IgD-negative memory B cell (primary cell): ENCODE measurements at regions not wholly inside any gene's neighbourhood (a gene's known extent, or its start where the extent isn't known, plus 50 kb on each side); places are given as distances from the start of the nearest gene placed in this dataset.

ENCODE experiments used
- H3K27ac Mint-ChIP-seq, 3 donors: one replicate each; pipeline ENCODE4 v1.8.0; 2020 to 2022; ENCODE audit warnings: mild to moderate bottlenecking in 3 of 3, mixed read lengths in 3 of 3, moderate library complexity in 1 of 3
- H3K27me3 Mint-ChIP-seq: one replicate; pipeline ENCODE4 v1.8.0; 2021; ENCODE audit warnings: mixed read lengths
- H3K36me3 Mint-ChIP-seq: one replicate; pipeline ENCODE4 v1.8.0; 2020; ENCODE audit warnings: mild to moderate bottlenecking, mixed read lengths
- H3K4me1 Mint-ChIP-seq, 3 donors: one replicate each; pipeline ENCODE4 v1.8.0; 2020 to 2022; ENCODE audit warnings: mixed read lengths in 3 of 3, mild to moderate bottlenecking in 1 of 3
- H3K4me3 Mint-ChIP-seq, 4 donors: one replicate each; pipeline ENCODE4 v1.8.0; 2020 to 2022; ENCODE audit warnings: mild to moderate bottlenecking in 4 of 4, mixed read lengths in 4 of 4, moderate library complexity in 3 of 4
- H3K9me3 Mint-ChIP-seq, 3 donors: one replicate each; pipeline ENCODE4 v1.8.0; 2020 to 2021; ENCODE audit warnings: mixed read lengths in 3 of 3, mild to moderate bottlenecking in 1 of 3

GRCh38 chr18:46301571-46301970 is 197.4 kb downstream of the HAUS1 start:
- no peak overlapping the region for H3K4me3 Mint-ChIP-seq
- H3K27ac Mint-ChIP-seq, result no peak overlapping the region
- peaks cover 0 to 2% (median 0%) of the 10 kb centered on the region in 3 donors for H3K4me1 Mint-ChIP-seq
- H3K9me3 Mint-ChIP-seq, result peaks cover 0 to 9% (median 5%) of the 10 kb centered on the region in 3 donors
- H3K36me3 Mint-ChIP-seq, result peaks cover 2% of the 10 kb centered on the region
- H3K27me3 Mint-ChIP-seq, result peaks cover 12% of the 10 kb centered on the region

DNA sequence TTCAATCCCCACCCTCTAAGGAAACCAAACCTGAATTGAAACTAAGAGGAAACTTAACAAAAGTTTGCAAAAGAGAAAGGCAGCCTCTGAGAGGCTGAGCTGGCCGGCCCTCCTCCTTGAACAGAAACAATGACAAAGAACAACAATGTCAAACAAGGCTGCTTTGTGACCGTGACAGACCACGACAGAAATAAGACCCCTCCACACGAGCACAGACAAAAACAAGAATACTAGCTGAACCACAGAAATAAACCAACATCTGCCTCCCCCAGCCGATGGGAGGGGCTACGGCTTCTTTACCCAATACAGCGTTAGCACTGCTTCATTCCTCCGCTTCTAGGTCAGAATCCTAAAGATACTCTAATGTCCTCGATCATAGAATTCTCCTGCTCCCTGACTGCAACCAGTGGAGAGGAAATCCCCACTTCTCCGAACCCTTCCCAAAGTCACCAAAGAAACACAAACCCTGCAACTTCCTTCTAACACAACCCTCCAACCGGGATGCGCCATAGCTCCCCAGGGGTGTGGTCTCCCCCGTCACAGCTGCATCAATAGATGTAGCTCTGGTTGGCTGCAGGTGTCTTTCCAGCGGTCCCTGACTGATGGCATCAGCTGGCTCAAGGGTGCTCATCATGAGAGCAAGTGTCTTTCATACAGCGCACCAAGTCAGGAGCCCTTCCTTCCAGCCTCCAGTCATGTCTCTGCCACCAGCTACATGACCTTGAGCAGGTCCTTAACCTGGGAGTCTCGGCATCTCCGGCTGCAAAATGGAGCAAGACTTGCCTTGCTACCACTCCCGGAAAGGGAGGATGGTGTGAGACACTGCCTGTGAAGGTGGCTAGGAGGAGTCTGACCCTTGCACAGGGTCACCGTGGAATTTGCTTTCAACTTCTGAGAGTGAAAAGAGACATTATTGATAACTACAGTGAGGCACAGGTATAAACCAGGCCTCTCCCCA is 198.6 kb downstream of the HAUS1 start:
- peak overlapping the region in 1 of 3 donors; percentile 26 for H3K27ac Mint-ChIP-seq
- H3K27me3 Mint-ChIP-seq, result peaks cover 12% of the 10 kb centered on the region
- H3K36me3 Mint-ChIP-seq, result peaks cover 2% of the 10 kb centered on the region
- peak overlapping the region in 1 of 4 donors; percentile 63 for H3K4me3 Mint-ChIP-seq
- peaks cover 0 to 9% (median 5%) of the 10 kb centered on the region in 3 donors for H3K9me3 Mint-ChIP-seq
- peaks cover 0 to 2% (median 0%) of the 10 kb centered on the region in 3 donors for H3K4me1 Mint-ChIP-seq

DNA sequence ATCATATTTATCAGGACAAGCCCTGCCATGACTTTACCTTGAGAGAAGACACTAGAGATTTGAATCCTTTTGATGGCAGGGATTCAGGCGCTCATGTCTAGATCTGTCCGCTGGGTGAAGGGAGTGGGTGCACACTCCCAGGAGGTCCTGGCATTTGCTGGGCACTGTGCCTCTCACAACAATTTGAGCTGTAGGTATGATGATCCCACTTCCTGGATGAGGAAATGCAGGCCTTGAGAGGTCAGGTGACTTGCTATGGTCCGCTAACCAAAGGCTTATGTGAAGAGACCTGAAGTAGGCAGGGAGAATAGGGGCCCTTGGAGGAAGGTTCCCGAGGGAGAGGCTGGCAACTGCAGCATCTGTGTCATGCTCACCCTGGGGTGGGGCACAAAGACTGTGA is 206.1 kb downstream of the HAUS1 start:
- Mint-ChIP-seq H3K9me3 (peaks cover 0 to 9% (median 5%) of the 10 kb centered on the region in 3 donors), H3K27ac (no peak overlapping the region), H3K36me3 (peaks cover 2% of the 10 kb centered on the region), H3K4me1 (peaks cover 0 to 1% (median 0%) of the 10 kb centered on the region in 3 donors), H3K27me3 (peaks cover 3% of the 10 kb centered on the region), H3K4me3 (no peak overlapping the region)

DNA sequence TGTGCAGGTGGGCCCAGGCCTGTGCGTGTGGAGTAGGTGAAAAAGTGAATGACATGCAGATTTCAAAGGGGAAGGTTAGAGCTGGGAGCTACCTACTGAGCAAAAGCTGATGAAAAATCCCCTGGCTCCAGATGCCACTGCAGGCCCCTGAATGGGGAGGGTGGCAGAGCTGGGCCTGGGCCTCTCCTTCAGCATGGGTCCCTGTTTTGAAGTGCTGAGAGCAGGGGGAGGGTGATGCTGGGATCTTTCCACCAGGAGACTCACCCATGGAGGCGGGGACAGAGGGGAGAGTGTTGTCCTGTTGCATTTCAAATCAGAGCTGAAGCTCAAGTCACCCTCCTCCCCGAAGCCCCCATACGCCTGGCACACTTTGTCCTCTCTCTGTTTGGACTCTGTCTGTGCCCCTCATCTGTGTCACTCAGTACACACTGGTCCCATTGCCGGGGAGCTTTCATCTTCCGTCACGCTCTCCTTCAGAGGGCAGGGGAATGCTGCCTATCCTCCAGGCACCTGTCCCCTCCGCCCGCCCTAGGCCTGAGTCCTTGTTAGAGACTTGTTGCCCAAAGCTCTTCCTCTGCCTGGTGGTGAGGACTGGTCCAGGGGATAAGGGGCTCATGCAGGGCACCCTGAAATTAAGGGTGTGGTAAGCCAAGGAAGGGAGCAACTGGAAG is 206.6 kb downstream of the HAUS1 start:
- peaks cover 0 to 1% (median 0%) of the 10 kb centered on the region in 3 donors for H3K4me1 Mint-ChIP-seq
- H3K27me3 Mint-ChIP-seq, result no peaks in the 10 kb centered on the region
- peaks cover 0 to 5% (median 5%) of the 10 kb centered on the region in 3 donors for H3K9me3 Mint-ChIP-seq
- H3K4me3 Mint-ChIP-seq, result no peak overlapping the region
- H3K27ac Mint-ChIP-seq, result peak overlapping the region in 1 of 3 donors; percentile 18
- H3K36me3 Mint-ChIP-seq, result peaks cover 2% of the 10 kb centered on the region

DNA sequence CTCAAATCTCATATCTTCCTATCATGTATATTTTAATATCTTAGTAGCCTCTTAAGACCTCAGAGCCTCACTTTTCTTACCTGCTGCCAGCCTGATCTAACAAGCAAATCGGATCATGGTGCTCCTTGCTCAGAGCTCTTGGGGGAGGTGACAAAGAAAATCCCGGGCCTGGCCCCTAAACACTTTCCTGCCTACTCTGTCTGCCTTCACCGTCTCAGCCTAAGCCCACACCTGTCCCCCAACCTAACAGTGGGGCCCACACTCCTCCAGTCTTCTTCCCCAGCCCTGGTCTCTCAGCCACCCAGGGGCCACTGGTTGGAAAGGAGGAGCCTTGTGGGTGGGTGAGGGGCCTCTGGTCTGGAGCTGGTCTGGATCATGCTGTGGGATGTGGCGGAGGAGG is 207.3 kb downstream of the HAUS1 start:
- Mint-ChIP-seq H3K27me3 (no peaks in the 10 kb centered on the region), H3K4me1 (peaks cover 0 to 1% (median 0%) of the 10 kb centered on the region in 3 donors), H3K4me3 (no peak overlapping the region), H3K27ac (no peak overlapping the region), H3K9me3 (peaks cover 0 to 2% (median 0%) of the 10 kb centered on the region in 3 donors), H3K36me3 (peaks cover 2% of the 10 kb centered on the region)

DNA sequence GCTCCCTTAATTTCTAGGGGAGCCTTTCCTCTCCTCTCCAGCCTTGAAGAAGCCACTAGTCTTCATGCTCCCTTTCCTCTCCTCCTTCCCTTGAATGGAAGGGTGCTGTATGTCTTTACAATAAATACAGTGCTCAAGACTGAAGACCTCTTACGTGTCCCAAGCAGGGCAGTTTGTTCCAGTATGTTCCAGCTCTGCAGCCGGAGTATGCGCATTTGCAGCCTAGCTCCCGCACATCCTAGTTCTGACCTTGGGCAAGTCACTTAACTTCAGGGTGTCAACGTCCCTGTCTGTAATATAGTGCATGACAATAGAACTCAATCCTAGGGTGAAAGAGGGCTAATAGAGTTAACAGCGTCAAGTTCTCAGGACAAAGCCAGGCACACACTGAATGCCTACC is 208.0 kb downstream of the HAUS1 start:
- Mint-ChIP-seq H3K4me1 (peaks cover 0 to 1% (median 0%) of the 10 kb centered on the region in 3 donors), H3K27me3 (no peaks in the 10 kb centered on the region), H3K4me3 (no peak overlapping the region), H3K9me3 (peaks cover 0 to 2% (median 0%) of the 10 kb centered on the region in 3 donors), H3K36me3 (peaks cover 2% of the 10 kb centered on the region), H3K27ac (no peak overlapping the region)

GRCh38 chr18:46313521-46313920 is 209.3 kb downstream of the HAUS1 start:
- H3K27me3 Mint-ChIP-seq, result peaks cover 2% of the 10 kb centered on the region
- H3K4me3 Mint-ChIP-seq, result no peak overlapping the region
- H3K36me3 Mint-ChIP-seq, result peaks cover 4% of the 10 kb centered on the region
- H3K4me1 Mint-ChIP-seq, result peaks cover 0 to 1% (median 0%) of the 10 kb centered on the region in 3 donors
- H3K9me3 Mint-ChIP-seq, result peaks cover 0 to 2% (median 0%) of the 10 kb centered on the region in 3 donors
- no peak overlapping the region for H3K27ac Mint-ChIP-seq

GRCh38 chr18:46314011-46314410 is 209.8 kb downstream of the HAUS1 start:
- Mint-ChIP-seq H3K27me3 (peaks cover 2% of the 10 kb centered on the region), H3K4me1 (peaks cover 0 to 1% (median 0%) of the 10 kb centered on the region in 3 donors), H3K9me3 (peaks cover 0 to 2% (median 0%) of the 10 kb centered on the region in 3 donors), H3K36me3 (peaks cover 4% of the 10 kb centered on the region), H3K4me3 (no peak overlapping the region), H3K27ac (no peak overlapping the region)

DNA sequence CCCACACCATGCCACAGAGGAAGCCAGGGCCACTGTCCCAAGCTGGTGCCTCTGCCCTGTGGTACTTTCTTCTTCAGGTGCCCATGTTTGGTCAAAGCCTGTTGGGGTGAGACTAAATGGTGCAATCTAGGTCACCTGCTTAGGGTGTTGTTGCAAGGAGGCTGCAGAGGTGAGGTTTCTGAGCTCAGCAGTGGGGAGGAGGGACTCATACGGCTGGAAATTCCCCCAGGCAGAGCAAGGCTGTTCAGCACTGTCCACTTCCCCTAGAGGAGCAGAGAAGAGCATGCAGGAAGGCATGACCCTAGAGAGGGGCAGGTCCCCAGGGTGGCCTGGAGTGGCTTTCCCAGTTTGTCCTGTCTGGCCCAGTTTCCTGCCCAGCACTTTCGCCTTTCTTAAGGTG is 211.0 kb downstream of the HAUS1 start:
- peaks cover 4% of the 10 kb centered on the region for H3K36me3 Mint-ChIP-seq
- no peak overlapping the region for H3K27ac Mint-ChIP-seq
- H3K4me1 Mint-ChIP-seq, result peaks cover 0 to 1% (median 0%) of the 10 kb centered on the region in 3 donors
- H3K4me3 Mint-ChIP-seq, result no peak overlapping the region
- peaks cover 2% of the 10 kb centered on the region for H3K27me3 Mint-ChIP-seq
- H3K9me3 Mint-ChIP-seq, result peaks cover 0 to 2% (median 0%) of the 10 kb centered on the region in 3 donors

DNA sequence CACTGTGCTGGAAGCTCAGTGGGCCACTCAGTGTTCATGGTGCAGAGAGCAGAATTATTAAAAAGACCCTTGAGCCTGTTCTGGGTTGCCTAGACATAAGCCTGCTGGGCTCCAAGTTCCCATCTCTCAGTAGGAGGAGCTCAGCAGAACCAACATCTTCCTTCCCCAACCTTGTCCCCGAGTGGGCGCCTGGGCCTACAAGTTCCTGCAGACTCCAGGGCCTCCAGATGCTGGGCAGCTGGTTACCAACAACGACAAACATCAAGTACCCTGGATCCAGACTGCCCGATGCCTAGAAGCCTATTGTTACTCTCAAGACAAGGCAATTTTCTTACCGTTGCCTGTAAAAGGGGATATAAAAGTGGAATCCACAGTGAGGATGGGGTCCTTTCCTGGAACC is 214.2 kb downstream of the HAUS1 start:
- Mint-ChIP-seq H3K27ac (no peak overlapping the region), H3K27me3 (peaks cover 2% of the 10 kb centered on the region)

GRCh38 chr18:46319783-46320182 is 215.6 kb downstream of the HAUS1 start:
- H3K36me3 Mint-ChIP-seq, result peaks cover 3% of the 10 kb centered on the region
- no peaks in the 10 kb centered on the region for H3K9me3 Mint-ChIP-seq
- no peak overlapping the region for H3K4me3 Mint-ChIP-seq
- H3K27ac Mint-ChIP-seq, result no peak overlapping the region
- peaks cover 0 to 10% (median 2%) of the 10 kb centered on the region in 3 donors for H3K4me1 Mint-ChIP-seq
- H3K27me3 Mint-ChIP-seq, result peaks cover 2% of the 10 kb centered on the region

More for the DNA sequence above, 214.2 kb downstream of the HAUS1 start:
- Mint-ChIP-seq H3K4me3 (no peak overlapping the region), H3K4me1 (peaks cover 0 to 2% (median 0%) of the 10 kb centered on the region in 3 donors), H3K36me3 (peaks cover 2% of the 10 kb centered on the region), H3K9me3 (no peaks in the 10 kb centered on the region)

- Mint-ChIP-seq H3K9me3 (peaks cover 0 to under 1% (median 0%) of the 10 kb centered on the region in 3 donors), H3K4me1 (peaks cover 0 to 11% (median 2%) of the 10 kb centered on the region in 3 donors), H3K27me3 (peaks cover 2% of the 10 kb centered on the region), H3K4me3 (no peak overlapping the region), H3K27ac (no peak overlapping the region), H3K36me3 (peaks cover 4% of the 10 kb centered on the region)
Observed at GRCh38 chr18:46320297-46320696, 216.1 kb downstream of the HAUS1 start.

- peaks cover 4% of the 10 kb centered on the region for H3K36me3 Mint-ChIP-seq
- H3K27me3 Mint-ChIP-seq, result peaks cover 2% of the 10 kb centered on the region
- no peak overlapping the region for H3K4me3 Mint-ChIP-seq
- H3K27ac Mint-ChIP-seq, result no peak overlapping the region
- H3K4me1 Mint-ChIP-seq, result peaks cover 0 to 11% (median 2%) of the 10 kb centered on the region in 3 donors
- H3K9me3 Mint-ChIP-seq, result peaks cover 0 to 4% (median 0%) of the 10 kb centered on the region in 3 donors
Observed at GRCh38 chr18:46320928-46321711, 216.9 kb downstream of the HAUS1 start.

DNA sequence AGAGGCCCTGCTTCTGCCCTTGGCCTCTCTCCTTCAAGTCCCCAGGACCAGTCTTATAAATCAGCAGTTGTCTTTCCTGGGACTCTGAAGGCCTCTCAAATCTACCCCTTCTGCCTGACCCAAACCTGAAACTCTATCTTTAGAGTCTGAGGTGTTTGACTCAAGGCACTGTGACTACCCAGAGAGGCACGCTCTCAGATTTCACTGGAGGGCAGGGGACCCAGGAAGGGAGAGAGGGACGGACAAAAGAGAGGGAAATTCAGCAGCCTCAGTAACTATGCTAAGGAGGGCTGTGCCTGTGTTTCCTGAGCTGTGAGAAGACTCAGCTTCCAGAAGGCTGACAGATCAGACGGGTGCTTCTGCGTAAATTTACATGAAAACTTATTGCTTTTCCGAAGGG is 217.8 kb downstream of the HAUS1 start:
- peaks cover 0 to 4% (median 0%) of the 10 kb centered on the region in 3 donors for H3K9me3 Mint-ChIP-seq

More for the DNA sequence above, 217.8 kb downstream of the HAUS1 start:
- Mint-ChIP-seq H3K4me3 (no peak overlapping the region), H3K36me3 (peaks cover 4% of the 10 kb centered on the region), H3K27ac (no peak overlapping the region), H3K4me1 (peaks cover 0 to 11% (median 2%) of the 10 kb centered on the region in 3 donors), H3K27me3 (peaks cover 2% of the 10 kb centered on the region)
